Neural crest cell (in vitro differentiated cells): ENCODE measurements at regions not wholly inside any gene's neighbourhood (a gene's known extent, or its start where the extent isn't known, plus 50 kb on each side); places are given as distances from the start of the nearest gene placed in this dataset.

Source experiments
- DNase-seq: peaks from one replicate; pipeline ENCODE4 v3.0.0; 2021; ENCODE audit warnings: low read depth, mixed read lengths, low spot score
- H3K27ac Mint-ChIP-seq: one replicate; pipeline ENCODE4 v1.8.0; 2021; ENCODE audit warnings: mild to moderate bottlenecking, mixed read lengths; ENCODE audit not compliant: unreplicated experiment
- H3K27me3 Mint-ChIP-seq: 2 replicates; pipeline ENCODE4 v1.8.0; 2021; ENCODE audit warnings: low read depth, mild to moderate bottlenecking, mixed read lengths
- H3K36me3 Mint-ChIP-seq: 2 replicates; pipeline ENCODE4 v1.8.0; 2021; ENCODE audit warnings: low read depth, mild to moderate bottlenecking, mixed read lengths
- H3K4me1 Mint-ChIP-seq: 2 replicates; pipeline ENCODE4 v1.8.0; 2021; ENCODE audit warnings: mixed read lengths
- H3K4me3 Mint-ChIP-seq: one replicate; pipeline ENCODE4 v1.8.0; 2021; ENCODE audit warnings: mild to moderate bottlenecking, mixed read lengths
- H3K9me3 Mint-ChIP-seq: 2 replicates; pipeline ENCODE4 v1.8.0; 2021; ENCODE audit warnings: mixed read lengths
- TF ChIP-seq, protein P1 (sequence below): fragments of 200-600 bp; sonication (generic); conservative IDR thresholded peaks from 2 replicates; pipeline ENCODE4 v1.5.0; 2021; ENCODE audit warnings: antibody characterized with exemption, mild to moderate bottlenecking

DNA sequence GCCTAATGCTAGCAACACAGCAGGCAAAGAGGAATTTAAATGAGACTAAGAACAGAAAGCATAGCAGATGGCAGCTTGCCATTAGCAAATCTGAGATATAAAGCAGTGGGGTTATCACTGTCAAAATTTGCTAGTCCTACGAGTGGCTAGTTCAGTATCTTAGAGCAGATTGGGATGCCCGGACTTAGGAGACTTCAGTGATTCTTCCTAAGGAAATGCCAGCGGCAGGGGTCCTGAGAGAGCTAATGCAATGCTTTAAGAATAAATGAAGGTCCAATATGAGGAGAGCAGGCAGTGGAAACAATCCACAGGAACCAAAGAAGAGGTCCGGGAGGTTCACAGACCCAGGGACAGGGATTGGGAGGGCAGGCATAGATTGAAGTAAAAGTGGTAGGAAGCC is 169.3 kb upstream of the NPSR1 start:
- TF ChIP-seq, protein P1, sequence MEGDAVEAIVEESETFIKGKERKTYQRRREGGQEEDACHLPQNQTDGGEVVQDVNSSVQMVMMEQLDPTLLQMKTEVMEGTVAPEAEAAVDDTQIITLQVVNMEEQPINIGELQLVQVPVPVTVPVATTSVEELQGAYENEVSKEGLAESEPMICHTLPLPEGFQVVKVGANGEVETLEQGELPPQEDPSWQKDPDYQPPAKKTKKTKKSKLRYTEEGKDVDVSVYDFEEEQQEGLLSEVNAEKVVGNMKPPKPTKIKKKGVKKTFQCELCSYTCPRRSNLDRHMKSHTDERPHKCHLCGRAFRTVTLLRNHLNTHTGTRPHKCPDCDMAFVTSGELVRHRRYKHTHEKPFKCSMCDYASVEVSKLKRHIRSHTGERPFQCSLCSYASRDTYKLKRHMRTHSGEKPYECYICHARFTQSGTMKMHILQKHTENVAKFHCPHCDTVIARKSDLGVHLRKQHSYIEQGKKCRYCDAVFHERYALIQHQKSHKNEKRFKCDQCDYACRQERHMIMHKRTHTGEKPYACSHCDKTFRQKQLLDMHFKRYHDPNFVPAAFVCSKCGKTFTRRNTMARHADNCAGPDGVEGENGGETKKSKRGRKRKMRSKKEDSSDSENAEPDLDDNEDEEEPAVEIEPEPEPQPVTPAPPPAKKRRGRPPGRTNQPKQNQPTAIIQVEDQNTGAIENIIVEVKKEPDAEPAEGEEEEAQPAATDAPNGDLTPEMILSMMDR: no peak
- H3K9me3 Mint-ChIP-seq: peaks cover 5% of the 10 kb centered on the region
- H3K36me3 Mint-ChIP-seq: no peaks in the 10 kb centered on the region
- H3K27me3 Mint-ChIP-seq: no peaks in the 10 kb centered on the region
- H3K4me3 Mint-ChIP-seq: no peak overlapping the region
- DNase-seq: no peak
- no peak overlapping the region for H3K27ac Mint-ChIP-seq
- H3K4me1 Mint-ChIP-seq: no peaks in the 10 kb centered on the region

DNA sequence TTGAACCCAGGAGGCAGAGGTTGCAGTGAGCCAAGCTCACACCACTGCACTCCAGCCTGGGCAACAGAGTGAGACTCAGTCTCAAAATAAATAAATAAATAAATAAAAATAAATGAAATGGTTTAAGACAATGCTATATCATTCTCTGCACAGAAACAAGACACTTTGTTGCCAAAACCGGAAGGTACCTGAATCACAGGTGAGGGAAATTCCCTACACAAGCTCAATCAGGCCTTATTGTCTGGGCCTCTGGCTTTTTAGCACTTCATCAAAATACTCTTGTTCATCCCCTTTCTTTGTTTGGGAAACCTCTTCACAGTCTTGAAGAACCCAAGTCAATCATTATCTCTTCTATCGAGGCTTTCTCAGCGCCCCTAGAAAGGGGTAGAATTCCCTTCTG is 166.1 kb upstream of the NPSR1 start:
- DNase-seq: no peak
- H3K4me1 Mint-ChIP-seq: no peaks in the 10 kb centered on the region
- TF ChIP-seq, protein P1: no peak
- H3K27ac Mint-ChIP-seq: no peak overlapping the region
- H3K36me3 Mint-ChIP-seq: no peaks in the 10 kb centered on the region
- H3K27me3 Mint-ChIP-seq: peaks cover 3% of the 10 kb centered on the region
- H3K9me3 Mint-ChIP-seq: peaks cover 3% of the 10 kb centered on the region
- H3K4me3 Mint-ChIP-seq: no peak overlapping the region

DNA sequence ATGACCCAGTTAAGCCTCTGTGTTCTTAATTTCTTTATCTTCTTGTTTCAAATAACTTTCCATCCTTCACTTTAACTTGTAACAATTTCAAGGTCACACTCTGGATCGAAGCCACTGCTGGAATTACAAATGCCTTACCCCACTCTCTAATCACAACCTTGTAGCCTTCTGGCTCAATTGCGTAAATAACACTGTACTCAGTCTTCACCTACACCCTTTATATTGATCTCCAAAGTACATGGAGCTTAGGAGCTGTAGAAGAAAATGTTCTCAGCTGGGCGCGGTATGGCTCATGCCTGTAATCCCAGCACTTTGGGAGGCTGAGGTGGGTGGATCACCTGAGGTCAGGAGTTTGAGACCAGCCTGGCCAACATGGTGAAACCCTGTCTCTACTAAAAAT is 164.3 kb upstream of the NPSR1 start:
- peaks cover 3% of the 10 kb centered on the region for H3K27me3 Mint-ChIP-seq
- TF ChIP-seq, protein P1: no peak
- H3K4me1 Mint-ChIP-seq: no peaks in the 10 kb centered on the region
- H3K4me3 Mint-ChIP-seq: no peak overlapping the region
- H3K9me3 Mint-ChIP-seq: peaks cover 3% of the 10 kb centered on the region
- no peak for DNase-seq
- H3K36me3 Mint-ChIP-seq: no peaks in the 10 kb centered on the region
- H3K27ac Mint-ChIP-seq: no peak overlapping the region

DNA sequence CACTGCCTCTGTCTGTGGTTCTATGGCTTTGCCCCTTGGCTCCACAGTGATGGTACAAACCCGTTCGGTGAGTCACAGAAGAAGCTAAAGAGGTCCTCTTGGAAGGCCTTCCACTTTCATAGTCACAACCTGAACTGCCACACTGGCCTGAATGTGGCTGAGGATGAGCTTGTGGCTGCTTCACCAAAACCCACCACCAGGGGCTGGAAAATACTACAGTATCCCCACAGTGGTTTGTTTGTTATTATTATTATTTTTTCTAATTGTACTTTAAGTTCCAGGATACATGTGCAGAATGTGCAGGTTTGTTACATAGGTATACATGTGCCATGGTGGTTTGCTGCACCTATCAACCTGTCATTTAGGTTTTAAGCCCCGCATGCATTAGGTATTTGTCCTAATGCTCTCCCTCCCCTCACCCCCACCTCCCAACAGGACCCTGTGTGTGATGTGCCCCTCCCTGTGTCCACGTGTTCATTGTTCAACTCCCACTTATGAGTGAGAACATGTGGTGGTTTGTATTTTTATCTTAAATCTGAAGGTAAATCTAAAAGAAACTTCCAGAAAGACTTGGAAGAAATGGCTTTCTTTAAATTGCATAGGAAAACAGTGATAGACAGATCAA is 160.8 kb upstream of the NPSR1 start:
- peak; percentile 6 for DNase-seq
- TF ChIP-seq, protein P1: peak; percentile 58
- Mint-ChIP-seq H3K36me3 (no peaks in the 10 kb centered on the region), H3K27me3 (peaks cover 3% of the 10 kb centered on the region), H3K27ac (no peak overlapping the region), H3K4me1 (no peaks in the 10 kb centered on the region), H3K4me3 (no peak overlapping the region), H3K9me3 (peaks cover 3% of the 10 kb centered on the region)

DNA sequence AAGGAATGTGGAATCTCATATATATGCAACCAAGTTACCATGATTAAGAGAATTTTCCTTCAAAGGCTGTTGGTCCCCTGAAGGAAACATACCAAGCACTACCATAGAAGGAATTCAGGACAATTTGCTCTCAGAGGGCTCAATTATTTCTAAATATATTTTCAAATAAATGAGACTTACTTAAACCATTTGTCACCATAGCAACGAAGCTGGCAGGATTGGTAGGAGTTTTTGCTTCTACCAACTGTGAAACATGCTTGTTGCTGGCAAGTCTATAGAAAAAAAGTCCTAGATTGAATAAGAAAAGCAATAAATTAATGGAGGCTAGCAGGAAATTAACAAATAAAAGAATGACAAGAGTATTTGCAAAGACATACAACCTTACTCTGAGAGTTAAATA is 156.9 kb upstream of the NPSR1 start:
- Mint-ChIP-seq H3K36me3 (no peaks in the 10 kb centered on the region), H3K4me1 (no peaks in the 10 kb centered on the region), H3K27ac (no peak overlapping the region), H3K4me3 (no peak overlapping the region), H3K9me3 (no peaks in the 10 kb centered on the region), H3K27me3 (no peaks in the 10 kb centered on the region)
- no peak for DNase-seq
- TF ChIP-seq, protein P1: no peak
